ENCODE measurements at regions not wholly inside any gene's neighbourhood (a gene's known extent, or its start where the extent isn't known, plus 50 kb on each side); places are given as distances from the start of the nearest gene placed in this dataset.
"Not testable (repeated sequence)": the region's sequence is repeated elsewhere in the genome, so short reads cannot be mapped to it uniquely, and the experiment has no call there.

DNA sequence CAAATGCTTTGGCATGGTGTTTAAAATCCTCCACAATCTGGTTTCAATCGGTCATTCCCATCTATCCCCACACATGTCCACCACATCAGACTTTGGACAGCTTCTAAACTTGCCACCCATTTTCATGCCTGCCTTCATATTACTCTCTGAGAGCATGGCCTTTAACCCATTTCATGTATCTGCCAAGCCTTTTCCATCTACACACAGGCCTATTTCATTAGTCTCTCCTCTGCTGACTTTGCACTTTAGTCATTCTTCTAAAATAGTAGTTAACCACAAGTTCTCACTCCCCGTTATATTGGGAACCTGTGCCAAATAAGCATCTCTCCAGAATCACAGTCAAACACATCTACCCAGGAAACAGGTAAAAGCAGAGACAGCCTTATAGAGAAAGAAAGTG lies 142.2 kb downstream of the MZT1 start:
- DNase-seq (ENCODE audit: low read depth): no peak

DNA sequence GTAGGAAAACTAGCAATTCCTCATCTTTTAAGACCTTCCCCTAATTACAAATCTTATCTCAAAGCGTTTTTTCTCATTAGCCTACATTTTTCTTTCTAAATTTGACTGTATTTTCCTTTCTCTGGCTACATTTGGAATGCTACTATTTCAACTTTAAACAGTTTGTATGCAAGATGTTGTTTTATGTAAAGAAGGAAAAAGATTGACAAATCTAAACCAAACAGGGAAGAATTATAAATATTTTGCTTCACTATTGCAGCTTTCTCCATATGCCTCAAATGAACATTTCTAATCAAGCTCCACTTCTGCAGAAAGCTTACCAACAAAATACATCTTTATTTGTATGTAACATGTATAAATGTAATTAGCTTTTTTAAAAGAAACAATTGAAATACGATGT lies 156.2 kb downstream of the MZT1 start:
- no peak for DNase-seq (ENCODE audit: low read depth)

DNA sequence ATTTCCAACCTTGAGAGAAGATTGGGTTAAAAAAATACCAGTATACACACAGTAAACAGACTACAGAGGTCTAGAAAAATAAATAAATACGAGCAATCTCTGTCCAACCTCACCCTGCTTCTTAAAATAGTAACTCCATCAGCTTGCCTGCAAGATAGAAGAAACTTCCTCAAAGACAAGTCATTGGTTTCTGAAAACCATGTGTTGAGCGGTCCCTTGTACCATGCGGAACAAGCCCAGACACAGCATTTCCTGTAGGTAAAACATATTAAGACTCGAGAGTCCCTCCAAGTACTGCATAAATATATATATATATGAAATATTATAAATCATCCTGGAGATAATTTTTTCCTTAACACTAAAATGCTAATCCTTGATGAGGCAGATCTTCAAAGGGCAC lies 157.4 kb downstream of the MZT1 start:
- no peak for DNase-seq (ENCODE audit: low read depth)

DNA sequence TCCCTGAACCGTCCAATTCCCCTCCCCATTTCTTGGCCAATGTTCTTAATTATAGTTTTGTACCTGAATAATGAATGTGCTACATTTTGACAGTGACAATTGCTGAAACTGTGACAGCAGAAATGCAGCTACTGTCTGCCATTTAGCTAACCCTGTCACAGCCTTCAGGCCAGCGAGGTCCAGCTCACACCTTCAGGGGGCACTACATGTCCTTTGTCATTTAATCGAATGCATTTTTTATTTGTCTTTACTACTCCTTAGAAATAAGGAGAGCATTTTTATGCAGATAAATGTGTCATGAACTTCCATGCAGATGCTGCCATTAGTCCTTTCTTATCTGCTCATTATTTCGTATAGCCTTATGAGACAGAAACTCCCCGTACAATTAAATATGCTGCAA lies 159.9 kb downstream of the MZT1 start:
- DNase-seq (ENCODE audit: low read depth): no peak

DNA sequence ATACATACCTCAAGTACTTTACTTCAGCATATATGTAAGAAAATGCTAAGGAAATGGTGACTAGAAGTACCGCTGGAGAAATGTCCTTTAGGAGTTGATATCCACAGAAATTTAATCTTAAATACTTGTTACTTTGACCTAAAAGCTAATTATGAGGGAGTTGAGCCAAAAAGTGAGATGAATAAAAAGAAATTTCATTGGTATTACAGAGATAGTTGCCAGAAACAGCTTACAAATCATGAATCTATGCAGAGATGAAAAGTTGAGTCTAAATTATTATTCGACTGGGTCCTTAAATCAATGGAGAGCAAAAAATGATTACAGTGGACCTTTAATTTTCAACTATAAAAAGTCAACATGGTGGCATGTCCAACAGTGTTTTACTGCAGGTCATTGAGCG lies 160.9 kb downstream of the MZT1 start:
- DNase-seq (ENCODE audit: low read depth): no peak

DNA sequence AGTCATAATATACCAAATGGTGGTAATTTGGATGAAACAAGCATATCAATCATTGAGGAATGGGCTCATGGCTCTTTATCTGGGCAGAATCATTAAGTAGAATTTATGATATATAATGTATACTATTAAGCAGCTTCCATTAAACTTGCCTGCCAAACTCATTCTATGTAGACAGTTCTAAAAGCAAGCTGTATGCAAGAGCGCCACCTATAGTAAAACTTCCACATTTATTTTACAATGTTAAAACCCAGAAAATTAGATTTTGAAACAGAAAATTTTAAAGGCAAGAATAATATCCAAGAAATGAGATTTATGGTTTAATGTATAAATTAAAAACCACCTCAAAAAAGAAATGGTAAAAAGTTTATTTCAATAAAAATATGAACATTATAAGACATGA lies 161.5 kb downstream of the MZT1 start:
- DNase-seq (ENCODE audit: low read depth): no peak

DNA sequence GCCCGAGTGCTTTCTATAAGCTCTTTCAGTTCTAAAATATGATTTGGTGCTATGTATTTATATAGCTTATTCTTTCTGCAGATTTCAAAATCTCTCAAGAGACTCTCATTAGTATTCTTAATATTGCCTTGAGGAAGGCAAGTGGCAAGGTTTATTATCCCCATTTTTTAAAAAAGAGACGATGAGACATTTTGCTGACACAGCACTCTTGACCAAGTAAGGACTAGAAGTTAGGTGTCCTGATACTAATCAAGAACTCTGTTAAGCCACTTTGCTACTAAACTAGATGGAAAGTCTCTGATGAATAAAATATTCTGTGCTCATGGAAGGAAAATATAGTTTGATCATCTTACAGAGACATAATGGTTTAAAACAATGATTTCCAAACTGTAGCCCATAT lies 164.7 kb downstream of the MZT1 start:
- DNase-seq (ENCODE audit: low read depth): no peak

DNA sequence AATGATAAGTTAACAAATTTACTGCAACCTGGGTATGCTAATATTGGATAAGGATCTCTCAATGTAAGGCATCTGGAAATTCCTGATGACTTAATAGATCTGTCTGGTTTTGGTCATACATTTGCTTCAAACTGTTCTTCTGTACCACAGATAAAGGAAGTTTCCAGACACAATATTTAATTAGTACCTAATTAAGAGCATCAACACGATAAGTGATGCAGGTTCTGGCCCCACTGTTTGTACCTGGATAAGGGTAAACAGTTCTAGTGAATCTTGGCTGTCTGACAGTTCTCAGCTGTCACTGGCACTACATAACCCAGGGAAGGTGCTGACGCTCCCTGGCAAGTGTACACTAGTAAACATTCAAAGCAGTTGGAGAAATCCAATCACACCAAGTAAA lies 165.6 kb downstream of the MZT1 start:
- no peak for DNase-seq (ENCODE audit: low read depth)

DNA sequence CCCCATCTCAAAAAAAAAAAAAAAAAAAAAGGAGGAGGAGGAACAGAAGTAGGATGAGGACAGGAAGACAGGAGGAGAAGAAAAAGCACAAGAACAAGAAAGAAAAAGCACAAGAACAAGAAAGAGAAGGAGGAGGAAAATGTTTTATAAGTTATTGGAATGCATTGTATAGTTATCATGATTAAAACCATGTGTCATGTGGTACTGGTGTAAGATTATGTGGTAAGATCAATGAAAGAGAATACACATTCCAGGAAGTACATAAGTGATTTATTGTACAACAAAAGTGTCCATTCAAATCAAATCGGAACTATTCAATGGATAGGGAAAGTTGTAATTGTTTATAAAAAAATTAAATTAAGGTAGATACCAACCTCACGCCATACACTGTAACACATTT lies 167.7 kb downstream of the MZT1 start:
- DNase-seq (ENCODE audit: low read depth): no peak

DNA sequence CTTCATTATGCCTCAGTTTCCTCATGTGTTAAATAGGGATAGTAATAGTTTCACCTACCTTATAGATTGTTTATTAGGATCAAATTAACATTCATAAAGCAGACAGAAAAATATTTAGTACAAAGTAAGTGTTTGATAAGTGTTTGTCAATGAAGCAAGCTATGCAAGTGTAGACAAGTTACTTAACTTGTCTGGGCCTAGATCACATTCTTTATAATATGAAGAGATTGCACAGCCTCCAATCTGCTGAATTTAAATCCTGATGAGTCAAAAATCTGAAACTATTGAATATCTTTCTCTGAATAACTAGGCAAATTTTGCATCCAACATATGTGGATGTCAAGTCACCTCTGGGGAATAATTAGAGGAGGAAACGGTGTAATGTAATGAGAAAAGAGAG lies 170.5 kb downstream of the MZT1 start:
- no peak for DNase-seq (ENCODE audit: low read depth)

DNA sequence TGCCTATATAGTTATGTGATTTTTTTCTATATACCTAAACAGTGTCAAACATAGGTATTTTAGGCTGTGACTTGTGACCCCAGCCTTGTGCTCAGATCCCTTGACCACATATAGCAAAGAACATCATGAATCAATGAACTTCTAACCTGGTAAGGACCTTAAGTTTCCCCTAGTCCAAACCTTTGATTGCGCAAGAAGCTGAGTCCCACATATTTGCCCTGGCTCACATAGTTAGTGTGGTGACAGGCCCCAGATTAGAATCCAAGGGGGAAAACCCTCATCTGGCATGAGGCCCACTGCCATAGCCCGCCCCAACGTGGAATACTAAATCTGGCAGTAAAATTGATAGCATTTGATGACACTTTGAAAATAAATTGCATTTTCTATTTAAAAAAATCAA lies 171.8 kb downstream of the MZT1 start:
- no peak for DNase-seq (ENCODE audit: low read depth)

DNA sequence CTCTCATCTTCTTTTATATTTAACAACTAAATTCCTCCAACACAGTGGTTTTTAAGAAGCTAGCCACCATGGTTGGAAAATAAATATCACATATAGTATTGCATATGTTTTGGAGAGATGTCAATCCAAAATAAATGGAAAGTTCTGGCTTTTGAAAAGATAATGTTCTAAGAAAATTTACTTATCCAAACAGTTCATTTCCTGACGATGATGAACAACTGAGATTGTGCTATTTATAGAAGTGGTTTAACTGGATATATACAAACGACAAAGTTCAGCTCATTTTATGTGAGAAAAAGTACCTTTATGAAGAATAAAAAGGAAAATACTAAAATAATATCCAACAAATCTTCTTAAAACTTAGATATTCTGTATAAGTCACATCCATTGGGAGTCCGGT lies 174.7 kb downstream of the MZT1 start:
- no peak for DNase-seq (ENCODE audit: low read depth)

DNA sequence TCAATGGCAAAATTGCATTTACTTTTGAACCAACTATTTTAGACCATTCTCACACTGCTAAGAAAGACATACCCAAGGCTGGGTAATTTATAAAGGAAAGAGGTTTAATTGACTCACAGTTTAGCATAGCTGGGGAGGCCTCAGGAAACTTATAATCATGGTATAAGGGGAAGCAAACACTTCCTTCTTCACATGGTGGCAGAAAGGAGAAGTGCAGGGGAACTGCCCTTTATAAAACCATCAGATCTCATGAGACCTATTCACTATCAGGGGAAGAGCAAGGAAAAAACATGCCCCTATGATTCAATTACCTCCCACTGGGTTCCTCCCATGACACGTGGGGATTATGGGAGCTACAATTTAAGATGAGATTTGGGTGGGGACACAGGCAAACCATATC lies 181.5 kb downstream of the MZT1 start:
- DNase-seq (ENCODE audit: low read depth): not testable (repeated sequence)

DNA sequence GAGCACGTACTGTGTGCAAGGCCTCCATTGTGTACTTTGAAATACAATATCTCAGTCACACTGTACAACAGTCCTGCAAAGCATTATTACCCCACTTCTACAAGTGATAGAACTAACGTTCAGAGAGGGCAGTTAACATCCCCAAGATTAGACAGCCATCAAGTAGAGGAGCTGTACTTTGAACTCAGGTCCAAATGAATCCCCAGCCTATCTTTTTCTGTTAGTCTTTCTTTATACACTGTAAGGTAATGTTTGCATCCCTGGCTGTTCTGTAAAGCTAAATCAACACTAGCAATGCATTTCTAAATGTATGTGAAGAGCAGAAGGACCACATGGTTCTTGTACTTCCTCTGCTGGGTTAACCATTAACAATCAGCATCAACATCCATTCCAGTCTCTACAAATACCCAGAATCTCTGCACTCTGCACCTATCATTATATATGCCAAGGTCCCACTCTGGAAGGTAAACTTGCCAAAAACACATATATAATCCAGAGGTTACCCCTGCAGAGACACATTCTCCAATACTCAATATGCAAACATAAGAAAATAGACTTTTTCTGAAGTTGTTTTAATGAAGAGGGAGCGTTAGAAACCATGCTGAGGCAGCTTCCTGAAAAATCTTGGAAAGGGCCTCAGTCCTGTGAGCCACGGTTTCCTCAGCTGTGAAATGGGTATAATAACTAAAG lies 182.3 kb downstream of the MZT1 start:
- no peak for DNase-seq (ENCODE audit: low read depth)

DNA sequence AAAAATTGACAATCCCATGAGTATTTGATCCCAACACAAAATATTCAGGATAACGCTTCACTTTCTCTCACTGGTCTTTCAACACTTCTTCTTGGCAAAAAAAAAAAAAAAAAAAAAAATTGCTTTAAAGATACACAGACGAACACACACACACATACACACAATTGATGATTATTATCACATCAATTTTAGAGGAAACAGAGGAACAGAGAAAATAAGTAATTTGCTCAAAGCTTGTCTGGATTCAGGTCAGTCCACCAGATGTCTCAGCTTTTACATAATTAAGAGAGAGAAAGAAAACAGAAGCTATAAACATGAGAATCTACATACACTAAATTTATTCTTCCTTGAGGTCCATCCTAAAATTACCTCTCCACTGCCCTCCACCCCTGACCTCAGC lies 183.4 kb downstream of the MZT1 start:
- no peak for DNase-seq (ENCODE audit: low read depth)

DNA sequence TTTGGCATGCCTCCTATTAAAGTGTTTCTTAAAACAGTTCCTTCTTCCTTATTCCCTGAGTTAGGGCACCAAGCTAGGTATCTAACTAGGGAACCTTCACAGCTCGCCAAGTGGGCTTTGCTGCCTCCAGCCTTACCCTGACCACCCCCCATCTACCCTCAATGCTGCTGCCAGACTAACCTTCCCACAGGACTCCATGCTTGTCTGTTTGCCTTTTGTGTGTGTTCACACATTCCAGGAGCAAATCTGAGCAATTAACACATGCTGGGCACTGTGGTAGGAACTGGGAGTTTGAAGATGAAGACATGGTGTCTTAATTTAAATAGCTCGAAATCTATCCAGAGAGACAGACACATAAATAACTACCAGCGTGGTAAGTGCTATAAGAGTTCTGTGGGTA lies 185.2 kb downstream of the MZT1 start:
- DNase-seq (ENCODE audit: low read depth): no peak

DNA sequence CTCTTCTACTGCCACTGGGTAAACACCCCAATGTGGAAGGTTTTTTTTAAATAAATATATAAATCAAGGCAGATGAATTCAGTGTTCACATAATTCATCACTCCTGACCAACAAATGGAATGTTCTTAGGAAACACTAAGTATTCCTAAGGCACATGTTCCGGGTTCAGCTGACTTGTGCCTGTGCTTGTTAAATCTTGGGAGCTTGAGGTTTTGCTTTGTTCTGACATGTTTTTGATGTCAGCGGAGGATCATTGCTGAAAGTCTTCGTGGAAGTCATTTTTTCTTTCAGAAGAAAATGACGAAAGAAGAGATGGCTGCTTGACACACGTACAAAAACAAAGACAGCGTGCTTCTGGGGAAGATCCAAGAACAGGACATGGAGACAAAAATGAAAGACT lies 185.8 kb downstream of the MZT1 start:
- DNase-seq (ENCODE audit: low read depth): no peak

DNA sequence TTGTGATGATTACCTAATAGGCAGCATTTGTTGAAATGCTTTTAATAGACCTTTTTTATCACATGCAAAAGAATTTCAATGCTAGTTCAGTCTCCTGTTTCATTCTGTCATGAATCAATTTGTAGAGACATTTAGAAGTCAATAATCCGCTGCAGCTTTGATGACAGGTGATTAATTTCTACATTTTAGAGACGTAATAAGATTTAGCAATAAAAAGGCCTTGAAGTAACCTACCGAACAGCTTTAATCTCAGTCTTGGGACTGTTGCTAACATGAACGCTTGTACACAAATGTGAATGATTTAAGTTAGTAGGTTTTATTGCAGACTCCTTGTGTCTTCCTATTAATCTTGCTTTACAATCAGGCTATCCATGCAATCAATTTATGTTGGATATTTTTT lies 186.5 kb downstream of the MZT1 start:
- DNase-seq (ENCODE audit: low read depth): no peak

DNA sequence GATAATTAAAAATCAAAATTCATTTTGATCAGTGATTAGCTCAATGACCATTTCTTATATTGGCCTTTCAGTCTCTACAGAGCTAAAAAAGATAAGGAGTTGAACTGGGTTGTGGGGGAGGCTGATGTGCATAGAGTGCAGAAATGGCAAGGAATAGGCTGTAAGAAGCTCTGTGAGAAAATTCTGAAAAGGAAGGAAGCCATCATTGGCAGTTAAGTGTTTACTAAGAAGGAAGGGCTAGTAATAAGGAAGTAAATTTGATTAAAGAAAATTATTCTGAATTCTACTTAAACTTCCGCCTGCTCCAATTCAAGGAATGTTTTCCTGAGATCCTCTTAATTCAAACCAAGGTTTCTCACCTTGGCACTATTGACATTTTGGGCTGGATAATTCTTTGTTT lies 187.5 kb downstream of the MZT1 start:
- no peak for DNase-seq (ENCODE audit: low read depth)

DNA sequence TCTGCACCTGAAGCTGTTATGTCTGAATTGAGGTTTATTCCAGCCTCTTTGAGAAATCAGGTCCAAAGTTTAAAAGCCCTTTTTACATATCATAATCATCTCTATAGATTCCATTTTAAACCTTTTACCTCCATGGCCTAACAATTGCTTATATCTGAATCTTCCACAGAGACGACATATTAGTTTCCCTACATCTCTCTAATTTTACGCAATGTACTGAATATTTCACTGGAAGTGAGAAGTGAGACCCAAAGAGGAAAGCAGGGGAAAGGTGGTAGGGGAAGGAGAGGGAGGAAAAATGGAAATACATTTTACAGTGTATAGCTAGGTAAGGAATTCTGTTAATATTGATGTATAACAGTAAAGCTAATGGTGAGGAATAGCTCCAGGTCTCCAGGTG lies 189.6 kb downstream of the MZT1 start:
- no peak for DNase-seq (ENCODE audit: low read depth)

DNA sequence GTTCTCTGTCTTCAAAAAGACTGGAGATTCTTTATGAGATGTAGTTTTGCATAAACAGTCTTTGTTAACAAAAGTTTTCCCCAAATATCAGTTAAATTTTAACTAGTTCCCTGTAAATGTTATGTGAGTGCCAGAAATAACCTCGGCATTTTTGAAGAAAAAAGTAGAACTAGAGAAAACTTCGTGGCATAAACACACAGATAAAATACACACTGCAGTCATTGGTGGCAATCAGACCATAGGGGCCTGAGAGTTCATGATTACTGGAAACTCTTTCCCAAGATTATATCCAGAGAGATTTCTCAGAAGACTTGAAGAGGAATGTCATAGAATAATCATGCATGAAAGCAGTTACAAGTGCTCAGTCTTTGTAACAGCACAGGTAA lies 190.0 kb downstream of the MZT1 start:
- DNase-seq (ENCODE audit: low read depth): no peak

DNA sequence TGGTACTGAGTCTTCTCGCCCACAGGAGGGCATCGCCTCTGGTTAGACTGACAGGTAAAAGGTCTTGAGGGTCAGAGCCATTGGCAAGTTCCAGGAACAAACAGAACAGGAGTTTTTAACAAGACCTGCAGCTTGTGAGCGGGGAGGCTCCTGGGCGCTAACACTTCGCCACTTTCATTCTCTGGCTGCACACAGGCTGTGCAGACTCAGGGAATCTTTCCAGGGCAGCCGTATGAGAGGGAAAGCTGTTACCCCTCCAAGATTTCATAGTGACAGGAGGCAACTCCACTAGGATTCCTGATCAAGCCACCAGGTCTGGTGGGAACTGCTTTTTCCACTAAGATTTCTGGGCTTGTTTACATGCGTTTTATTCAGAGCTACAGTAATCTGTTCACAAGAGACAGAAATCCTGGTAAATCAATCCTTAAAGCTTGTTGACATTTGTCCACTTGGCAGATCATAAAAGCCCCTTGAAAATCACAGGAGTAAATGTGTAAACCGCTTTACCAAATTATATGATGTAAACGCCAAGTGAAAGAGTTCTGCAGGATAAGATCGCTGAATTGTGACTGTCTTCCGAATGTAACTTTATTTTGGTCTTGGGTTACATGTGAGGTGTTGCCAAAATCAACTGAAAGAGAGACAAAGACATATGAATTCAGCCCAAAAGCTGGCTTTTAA lies 190.6 kb downstream of the MZT1 start:
- DNase-seq (ENCODE audit: low read depth): no peak

DNA sequence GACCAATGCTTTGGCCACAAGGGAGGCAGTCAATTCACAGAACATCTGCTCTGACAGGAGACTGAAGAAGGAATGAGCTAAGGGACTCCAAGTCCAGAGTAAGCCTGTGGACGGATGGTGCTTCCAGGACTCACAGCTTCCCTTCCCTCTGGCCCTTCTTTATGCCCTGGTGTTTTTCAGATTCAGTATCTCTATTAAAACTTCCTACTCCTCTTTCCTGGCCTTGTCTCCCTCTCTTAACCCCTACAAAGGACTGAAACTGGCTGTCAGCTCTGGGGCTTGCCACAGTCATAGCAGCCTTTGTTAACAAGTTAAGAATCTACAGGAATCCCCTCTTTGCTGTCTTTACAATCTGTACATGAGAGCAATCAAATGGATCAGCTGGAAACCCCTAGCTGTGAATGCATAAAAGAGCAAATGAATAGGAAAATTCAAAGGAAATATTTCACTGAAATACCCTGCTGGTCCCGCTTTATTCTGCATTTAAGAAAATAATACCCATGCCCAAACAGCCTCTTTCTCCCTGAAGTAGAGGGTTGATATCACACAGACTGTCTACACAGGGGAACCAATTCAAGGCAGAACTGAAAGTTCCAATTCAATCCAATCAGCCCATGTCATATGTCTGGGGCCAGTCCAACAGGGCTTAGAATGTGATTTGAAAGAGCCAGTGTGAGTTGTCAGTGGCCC lies 192.3 kb downstream of the MZT1 start:
- DNase-seq (ENCODE audit: low read depth): no peak

DNA sequence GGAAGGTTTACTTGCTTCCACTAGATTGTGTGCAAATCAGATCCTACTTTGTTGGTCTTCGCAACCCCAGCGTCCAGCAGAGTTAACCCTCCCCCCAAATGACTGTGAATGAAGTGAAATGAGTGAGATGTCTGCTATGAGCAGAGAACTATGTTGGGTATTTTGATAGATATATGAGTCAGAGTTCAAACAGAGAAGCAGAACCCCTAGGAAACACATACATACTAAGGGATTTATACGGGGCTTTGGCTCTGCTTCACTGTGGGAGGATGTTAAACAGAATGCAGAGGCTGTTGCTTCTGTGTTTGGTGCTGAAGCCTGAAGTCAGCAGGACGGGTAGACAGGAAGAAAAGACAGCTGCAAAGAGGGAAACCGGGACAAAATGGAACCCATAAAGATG lies 197.0 kb downstream of the MZT1 start:
- DNase-seq (ENCODE audit: low read depth): no peak
